ENCODE measurements at regions not wholly inside any gene's neighbourhood (a gene's known extent, or its start where the extent isn't known, plus 50 kb on each side); places are given as distances from the start of the nearest gene placed in this dataset.

DNA sequence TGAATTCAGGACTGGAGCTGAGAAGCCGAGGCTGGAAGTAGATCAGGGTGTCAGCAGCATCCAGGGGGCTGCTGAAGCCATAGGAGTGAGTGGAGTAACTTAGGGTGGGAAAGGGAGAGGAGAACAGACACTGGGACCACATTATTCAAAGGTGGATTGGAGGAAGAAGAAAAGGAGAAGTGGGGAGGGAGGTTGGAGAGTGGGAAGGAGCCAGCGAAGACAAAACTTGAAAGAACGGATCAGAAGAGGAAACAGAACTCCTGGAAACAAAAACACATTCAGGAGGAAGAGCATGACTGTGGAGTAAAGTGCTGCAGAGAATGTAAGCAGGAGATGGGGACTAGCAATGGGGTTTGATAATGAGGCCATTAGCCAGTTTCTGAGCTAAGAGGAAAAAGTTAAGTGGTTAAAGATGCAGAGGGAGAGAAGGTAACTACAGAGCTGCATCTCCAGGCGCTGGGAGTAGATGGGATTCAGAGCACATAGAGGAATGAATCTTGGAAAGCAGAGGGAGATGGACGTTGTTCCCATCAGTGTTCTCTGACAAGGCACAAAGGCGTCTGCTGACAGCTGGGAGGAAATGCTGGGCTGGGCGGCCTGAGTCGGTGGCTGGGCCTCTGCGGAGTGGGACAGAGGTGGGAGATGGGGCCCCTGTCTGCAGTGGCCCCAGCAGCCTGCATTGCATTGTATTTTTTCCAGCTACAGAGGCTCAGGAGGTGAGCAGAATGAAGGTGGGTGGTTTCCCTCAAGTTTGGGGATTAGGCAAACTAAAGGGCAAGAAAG, 63.1 kb upstream of the LEP start:
- DNase-seq (no peak), ATAC-seq (replicated peaks) (peak in 1 of 2 donors; percentile 21)
- Mint-ChIP-seq H3K27ac (no peak overlapping the region), H3K4me1 (peaks cover 36 to 46% of the 10 kb centered on the region in 2 donors), H3K9me3 (peaks cover 0 to 5% of the 10 kb centered on the region in 2 donors), H3K4me3 (peak overlapping the region in 1 of 2 donors; percentile 4), H3K36me3 (no peaks in the 10 kb centered on the region), H3K27me3 (peaks cover 54 to 58% of the 10 kb centered on the region in 2 donors)

DNA sequence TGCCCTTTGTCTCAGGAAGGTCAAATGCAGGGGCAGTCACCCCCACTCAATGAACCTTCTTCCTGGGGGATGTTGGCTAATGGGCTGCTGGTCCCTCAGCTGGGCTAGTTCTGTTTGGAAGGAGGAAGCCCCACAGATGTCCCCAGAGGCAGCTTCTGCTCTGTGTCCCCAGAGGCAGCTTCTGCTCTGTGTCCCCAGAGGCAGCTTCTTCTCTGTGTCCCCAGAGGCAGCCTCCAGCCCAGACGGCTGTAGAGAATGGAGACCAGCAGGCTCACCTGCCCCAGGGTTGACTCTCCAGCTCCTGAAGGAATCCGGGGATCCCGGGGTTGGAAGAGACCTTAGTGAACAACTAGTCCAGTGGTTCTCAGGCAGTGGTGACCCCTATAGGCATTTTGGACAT, 62.5 kb upstream of the LEP start:
- H3K4me1 Mint-ChIP-seq: peaks cover 36 to 46% of the 10 kb centered on the region in 2 donors
- no peak overlapping the region for H3K4me3 Mint-ChIP-seq
- H3K27me3 Mint-ChIP-seq: peaks cover 54 to 58% of the 10 kb centered on the region in 2 donors
- ATAC-seq (replicated peaks): peak; percentile 97 to 99
- peaks cover 0 to 5% of the 10 kb centered on the region in 2 donors for H3K9me3 Mint-ChIP-seq
- no peaks in the 10 kb centered on the region for H3K36me3 Mint-ChIP-seq
- DNase-seq: peak; percentile 59
- no peak overlapping the region for H3K27ac Mint-ChIP-seq

DNA sequence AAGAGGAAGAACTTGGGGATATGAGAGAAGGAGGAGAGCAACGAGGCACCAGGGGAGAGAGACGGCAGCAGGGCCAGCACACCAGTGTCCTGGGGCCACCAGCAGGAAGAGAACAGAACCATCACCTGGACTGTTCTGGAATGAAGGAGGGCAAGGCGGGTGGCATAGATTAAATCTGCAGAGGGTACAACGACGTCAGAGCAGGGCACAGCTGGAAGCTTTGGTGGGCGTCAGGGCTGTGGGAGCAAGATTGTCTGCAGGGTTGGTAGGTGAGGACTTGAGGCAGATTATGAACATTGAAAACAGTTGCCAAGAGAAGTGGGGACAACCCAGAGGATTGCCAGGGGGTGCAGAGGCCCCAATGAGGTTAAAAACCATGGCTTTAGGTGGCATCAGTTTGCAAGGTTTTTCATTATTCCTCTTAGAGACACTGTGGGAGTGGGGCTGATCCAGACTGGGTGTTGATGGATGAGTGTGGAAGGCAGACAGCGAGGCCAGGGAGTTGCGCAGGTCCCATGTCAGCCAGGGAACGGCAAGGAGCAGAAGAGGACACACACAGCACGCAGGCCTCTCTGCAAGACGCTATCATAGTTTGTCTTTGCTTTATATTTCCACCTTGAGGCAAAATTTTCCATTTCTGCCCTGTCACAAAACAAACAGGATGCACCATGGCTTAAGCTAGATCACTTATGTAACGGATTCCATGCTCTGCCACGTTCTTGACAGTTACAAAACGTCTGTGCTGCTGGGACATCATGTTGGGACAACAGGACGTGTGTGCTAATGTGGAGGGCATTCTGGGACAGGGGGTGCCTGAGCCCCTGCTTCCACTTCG, 52.5 kb upstream of the LEP start:
- no peak for DNase-seq
- peaks cover under 1 to 1% of the 10 kb centered on the region in 2 donors for H3K9me3 Mint-ChIP-seq
- H3K36me3 Mint-ChIP-seq: peaks cover 0 to 1% of the 10 kb centered on the region in 2 donors
- H3K27me3 Mint-ChIP-seq: peaks cover 46 to 49% of the 10 kb centered on the region in 2 donors
- H3K4me3 Mint-ChIP-seq: no peak overlapping the region
- H3K27ac Mint-ChIP-seq: no peak overlapping the region
- peaks cover 6 to 9% of the 10 kb centered on the region in 2 donors for H3K4me1 Mint-ChIP-seq
- ATAC-seq (replicated peaks): no peak

DNA sequence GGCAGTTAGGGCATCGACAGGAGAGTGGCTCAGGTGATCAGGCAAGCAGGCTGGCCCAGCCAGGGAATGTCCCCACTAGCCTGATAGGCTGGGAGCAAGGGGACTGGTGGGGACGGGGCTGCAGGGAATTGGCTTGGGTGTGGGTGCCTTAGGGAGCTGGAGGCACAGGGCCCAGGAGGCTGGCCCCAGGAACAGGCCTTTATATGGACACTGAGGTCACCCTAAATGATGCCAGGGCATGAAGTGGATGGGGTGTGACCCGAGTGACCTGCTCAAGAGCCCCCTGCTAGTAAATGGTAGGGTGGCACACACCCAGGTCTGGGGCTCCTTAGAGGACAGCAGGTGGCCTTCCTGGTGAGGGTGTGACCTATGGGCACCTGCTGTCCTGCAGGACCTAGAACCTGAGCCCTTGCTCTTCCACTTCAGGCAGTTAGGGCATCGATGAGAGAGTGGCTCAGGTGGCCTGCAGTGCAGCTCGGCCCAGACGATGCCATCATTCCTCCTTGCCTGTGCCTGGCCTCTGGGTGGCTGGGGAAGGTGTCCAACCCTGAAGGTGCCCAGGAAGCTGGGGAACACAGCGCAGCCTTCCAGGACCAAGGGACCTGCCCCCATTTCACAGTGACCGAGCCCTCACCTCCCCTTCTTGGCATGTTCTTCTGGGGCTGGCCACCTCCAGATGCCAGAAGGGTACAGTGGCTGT, 51.7 kb upstream of the LEP start:
- Mint-ChIP-seq H3K27me3 (peaks cover 52 to 55% of the 10 kb centered on the region in 2 donors), H3K27ac (no peak overlapping the region), H3K36me3 (peaks cover 0 to 9% of the 10 kb centered on the region in 2 donors), H3K4me3 (no peak overlapping the region), H3K4me1 (peaks cover 3 to 4% of the 10 kb centered on the region in 2 donors), H3K9me3 (peaks cover 5 to 9% of the 10 kb centered on the region in 2 donors)
- no peak for DNase-seq
- no peak for ATAC-seq (replicated peaks)

DNA sequence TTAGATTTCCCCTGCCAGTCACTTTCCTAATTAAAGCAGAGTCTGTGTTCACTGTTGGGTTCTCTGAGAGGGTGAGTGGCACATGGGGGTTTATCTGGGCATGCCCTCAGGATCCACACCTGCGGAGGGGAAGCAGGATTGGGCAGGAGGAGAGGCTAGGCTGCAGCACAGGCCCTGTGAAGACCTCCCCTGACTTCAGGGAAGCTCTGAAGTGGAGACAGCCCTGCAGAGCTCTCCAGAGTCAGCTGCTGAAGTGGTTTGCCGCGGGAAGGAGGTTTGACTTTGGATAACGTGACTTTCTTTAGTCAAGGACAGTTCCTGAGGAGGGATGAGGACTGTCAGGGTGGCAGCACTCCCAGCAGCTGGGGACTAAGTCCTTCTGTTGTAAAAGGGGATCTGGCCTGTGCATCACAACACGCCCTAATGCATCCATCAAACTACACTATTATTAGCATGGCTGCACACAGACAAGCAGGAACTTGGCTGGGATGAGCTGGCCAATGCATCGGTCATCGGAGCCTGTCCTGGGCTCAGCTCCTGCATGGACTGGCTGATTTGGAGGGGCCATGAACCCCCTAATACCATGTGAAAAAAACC, 50.9 kb upstream of the LEP start:
- ATAC-seq (replicated peaks) (no peak), DNase-seq (no peak)
- Mint-ChIP-seq H3K27ac (no peak overlapping the region), H3K9me3 (peaks cover 10 to 16% of the 10 kb centered on the region in 2 donors), H3K4me1 (peaks cover 0 to 3% of the 10 kb centered on the region in 2 donors), H3K36me3 (peaks cover 4 to 15% of the 10 kb centered on the region in 2 donors), H3K4me3 (no peak overlapping the region), H3K27me3 (peaks cover 52 to 56% of the 10 kb centered on the region in 2 donors)

DNA sequence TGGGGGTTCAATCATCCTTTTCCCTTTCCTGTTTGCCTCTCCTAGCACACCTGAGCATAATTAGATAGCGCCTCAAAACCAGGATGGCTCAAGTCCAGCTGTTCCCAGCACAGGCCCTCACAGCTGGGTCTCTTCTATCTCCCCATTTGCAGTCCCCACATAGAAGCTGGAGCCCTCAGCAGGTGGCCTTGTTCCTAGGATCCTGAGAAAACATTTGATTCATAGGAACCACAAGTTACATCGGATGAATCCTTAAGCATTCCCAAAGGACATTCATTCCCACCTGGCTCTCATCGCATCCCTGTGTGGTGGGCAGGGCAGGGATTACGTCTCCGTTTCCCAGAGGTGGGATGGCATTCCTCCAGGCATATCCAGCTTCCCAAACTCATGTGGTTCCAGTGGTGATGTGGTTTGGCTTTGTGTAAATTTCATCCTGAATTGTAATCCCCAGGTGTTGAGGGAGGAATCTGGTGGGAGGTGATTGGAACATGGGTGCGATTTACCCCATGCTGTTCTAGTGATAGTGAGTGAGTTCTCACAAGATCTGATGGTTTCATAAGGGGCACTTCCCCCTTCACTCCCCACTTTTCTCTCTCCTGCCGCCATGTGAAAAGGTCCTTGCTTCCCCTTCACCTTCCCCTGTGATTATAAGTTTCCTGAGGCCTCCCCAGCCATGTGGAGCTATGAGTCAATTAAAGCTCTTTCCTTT, 49.8 kb upstream of the LEP start:
- no peak for DNase-seq
- ATAC-seq (replicated peaks): no peak
- H3K4me1 Mint-ChIP-seq: peaks cover 0 to 3% of the 10 kb centered on the region in 2 donors
- no peak overlapping the region for H3K27ac Mint-ChIP-seq
- peaks cover 12 to 17% of the 10 kb centered on the region in 2 donors for H3K9me3 Mint-ChIP-seq
- no peak overlapping the region for H3K4me3 Mint-ChIP-seq
- peaks cover 4 to 15% of the 10 kb centered on the region in 2 donors for H3K36me3 Mint-ChIP-seq
- H3K27me3 Mint-ChIP-seq: peaks cover 53 to 54% of the 10 kb centered on the region in 2 donors
